GM18861 (cell line): ENCODE measurements at regions not wholly inside any gene's neighbourhood (a gene's known extent, or its start where the extent isn't known, plus 50 kb on each side); places are given as distances from the start of the nearest gene placed in this dataset.
"Not testable (repeated sequence)": the region's sequence is repeated elsewhere in the genome, so short reads cannot be mapped to it uniquely, and the experiment has no call there.

Experiments
- ATAC-seq: cut with Tn5 transposase; IDR thresholded peaks from one replicate; pipeline ENCODE4 v1.9.1; 2021; ENCODE audit not compliant: unreplicated experiment

GRCh38 chr13:44815623-44816022 lies 173.6 kb downstream of the NUFIP1 start:
- no peak for ATAC-seq

GRCh38 chr13:44814836-44815235 lies 174.4 kb downstream of the NUFIP1 start:
- no peak for ATAC-seq

GRCh38 chr13:44814161-44814560 lies 175.1 kb downstream of the NUFIP1 start:
- ATAC-seq, result no peak

GRCh38 chr13:44812818-44813217 lies 176.5 kb downstream of the NUFIP1 start:
- ATAC-seq, result no peak

GRCh38 chr13:44810061-44810840 lies 179.0 kb downstream of the NUFIP1 start:
- ATAC-seq, result no peak

- ATAC-seq, result no peak
Observed at GRCh38 chr13:44809190-44809589, 180.1 kb downstream of the NUFIP1 start.

GRCh38 chr13:44808185-44808584 lies 181.1 kb downstream of the NUFIP1 start:
- no peak for ATAC-seq

- no peak for ATAC-seq
Observed at GRCh38 chr13:44807449-44808034, 181.7 kb downstream of the NUFIP1 start.

GRCh38 chr13:44806826-44807225 lies 182.4 kb downstream of the NUFIP1 start:
- no peak for ATAC-seq

GRCh38 chr13:44805585-44805984 lies 183.7 kb downstream of the NUFIP1 start:
- ATAC-seq, result no peak

- ATAC-seq, result no peak
Observed at GRCh38 chr13:44803390-44803789, 185.9 kb downstream of the NUFIP1 start.

- ATAC-seq, result no peak
Observed at GRCh38 chr13:44802491-44802890, 186.8 kb downstream of the NUFIP1 start.

- ATAC-seq, result no peak
Observed at GRCh38 chr13:44801990-44802389, 187.3 kb downstream of the NUFIP1 start.

- ATAC-seq, result no peak
Observed at GRCh38 chr13:44800626-44801025, 188.6 kb downstream of the NUFIP1 start.

- ATAC-seq, result no peak
Observed at GRCh38 chr13:44797685-44798084, 191.6 kb downstream of the NUFIP1 start.

GRCh38 chr13:44796597-44797490 lies 192.4 kb downstream of the NUFIP1 start:
- no peak for ATAC-seq

- not testable (repeated sequence) for ATAC-seq
Observed at GRCh38 chr13:44796039-44796438, 193.2 kb downstream of the NUFIP1 start.

GRCh38 chr13:44795176-44795575 lies 194.1 kb downstream of the NUFIP1 start:
- no peak for ATAC-seq

- no peak for ATAC-seq
Observed at GRCh38 chr13:44792096-44792495, 197.2 kb downstream of the NUFIP1 start.

- no peak for ATAC-seq
Observed at GRCh38 chr13:44790289-44790688, 199.0 kb downstream of the NUFIP1 start.

GRCh38 chr13:44787617-44788016 lies 201.7 kb downstream of the NUFIP1 start:
- no peak for ATAC-seq

- no peak for ATAC-seq
Observed at GRCh38 chr13:44786756-44787155, 202.5 kb downstream of the NUFIP1 start.
